NCI-H69 (cell line): ENCODE measurements at regions not wholly inside any gene's neighbourhood (a gene's known extent, or its start where the extent isn't known, plus 50 kb on each side); places are given as distances from the start of the nearest gene placed in this dataset.

Source experiments
- DNase-seq: peaks from one replicate; lab custom pipeline; 2025; lab: John Stamatoyannopoulos, UW

DNA sequence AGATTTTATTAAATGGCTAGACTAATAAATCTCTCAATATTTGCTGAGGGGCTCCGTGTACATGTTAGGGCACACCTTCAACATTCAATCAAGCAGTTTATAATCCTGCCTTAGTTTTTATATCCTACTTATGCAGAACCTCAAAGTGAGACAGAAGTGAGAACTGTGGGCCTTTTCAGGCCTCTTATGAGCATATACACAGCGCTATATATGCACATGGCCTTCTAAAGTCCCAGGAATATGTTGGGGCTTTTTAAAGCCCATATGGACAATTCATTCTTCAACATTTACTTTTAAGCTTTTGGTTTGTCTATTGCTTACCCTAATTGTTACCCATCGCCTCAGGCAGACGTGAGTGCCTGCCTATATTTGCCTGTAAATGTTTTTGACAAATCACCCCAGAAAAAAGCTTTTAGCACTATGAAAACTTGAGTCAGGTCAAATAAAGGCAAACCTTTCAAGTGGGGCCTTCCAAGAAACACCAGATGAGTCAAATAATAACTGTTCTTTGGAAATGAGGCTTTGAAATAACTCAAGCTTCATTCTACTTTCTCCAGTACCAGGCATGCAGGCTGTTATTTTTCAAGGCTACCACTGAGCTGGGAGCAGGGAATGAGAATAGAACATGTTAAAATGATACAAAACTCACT, 58.2 kb downstream of the ESM1 start:
- DNase-seq, result no peak

DNA sequence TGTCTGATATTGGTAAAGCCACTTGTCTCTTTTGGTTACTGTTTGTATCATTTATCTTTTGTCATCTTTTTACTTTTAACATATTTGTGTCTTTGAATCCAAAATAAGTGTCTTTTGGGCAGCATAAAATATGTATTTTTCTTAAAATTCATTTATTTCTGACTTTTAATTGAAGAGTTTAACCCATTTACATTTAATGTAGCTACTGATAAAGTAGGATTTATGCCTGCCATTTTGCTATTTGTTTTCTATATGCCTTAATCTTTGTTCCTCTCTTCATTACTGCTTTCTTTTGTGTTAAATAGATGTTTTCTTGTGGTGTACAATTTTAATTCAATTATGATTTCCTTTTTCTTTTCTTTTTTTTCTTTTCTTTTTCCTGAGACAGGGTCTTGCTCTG, 60.9 kb downstream of the ESM1 start:
- no peak for DNase-seq

DNA sequence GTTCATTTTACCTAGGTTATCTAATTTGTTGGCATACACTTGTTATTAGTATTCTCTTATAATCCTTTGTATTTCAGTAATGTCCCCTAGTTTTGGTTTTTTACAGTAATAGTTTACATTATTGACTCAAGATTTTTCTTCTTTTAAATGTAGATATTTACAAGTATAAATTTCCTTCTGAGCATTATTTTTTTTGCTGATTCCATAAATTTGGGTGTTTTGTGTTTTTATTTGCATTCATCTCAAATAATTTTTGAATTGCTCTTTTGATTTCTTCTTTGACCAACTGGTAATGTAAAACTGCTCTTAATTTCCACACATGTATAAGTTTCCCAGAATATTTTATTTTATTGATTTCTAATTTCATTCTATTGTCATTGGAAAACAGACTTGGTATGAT, 68.1 kb downstream of the ESM1 start:
- DNase-seq, result no peak

DNA sequence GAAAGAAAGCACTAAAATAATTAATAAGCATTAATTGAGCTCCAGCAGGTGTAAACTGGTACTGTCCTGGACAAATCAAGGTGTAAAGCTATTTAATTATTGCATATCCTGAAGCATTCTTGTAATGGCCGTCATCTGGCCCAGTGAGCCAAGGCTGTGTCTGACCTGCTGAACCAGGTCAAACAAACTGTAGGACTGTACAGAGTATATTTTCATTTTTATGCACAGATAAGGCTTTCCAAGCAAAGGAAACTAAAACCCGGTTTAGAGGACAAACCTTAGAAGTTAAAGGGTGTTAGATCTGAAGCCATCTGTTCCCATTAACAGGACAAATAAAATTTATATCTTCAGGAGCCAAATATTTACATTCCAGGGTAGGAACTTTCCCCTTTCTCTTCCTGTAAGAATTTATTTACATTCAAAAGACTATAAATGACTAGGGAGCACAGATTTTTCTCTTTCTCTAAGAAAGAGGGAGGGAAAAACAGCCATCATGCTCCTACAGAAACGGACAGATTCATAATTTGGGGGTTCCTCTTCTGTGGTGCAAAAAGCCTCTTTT, 69.8 kb downstream of the ESM1 start:
- no peak for DNase-seq

DNA sequence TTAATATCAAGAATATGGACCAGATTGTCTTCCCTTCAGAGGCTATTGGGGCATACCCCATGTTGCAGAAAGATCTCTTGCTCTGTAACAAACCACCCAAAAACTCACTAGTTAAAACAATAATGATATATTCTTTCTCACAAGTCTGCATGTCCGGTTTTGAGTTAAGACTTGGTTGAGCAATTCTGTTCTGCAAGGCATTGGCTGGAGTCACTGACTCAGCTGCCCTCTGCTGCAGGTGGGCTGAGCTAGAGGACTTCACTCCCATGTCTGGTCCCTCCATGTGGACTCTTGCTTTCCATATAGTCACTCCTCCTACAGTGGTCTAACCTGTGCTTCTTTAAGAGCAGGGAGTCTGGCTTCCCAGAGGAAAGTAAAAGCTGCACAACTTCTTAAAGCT, 73.4 kb downstream of the ESM1 start:
- no peak for DNase-seq

DNA sequence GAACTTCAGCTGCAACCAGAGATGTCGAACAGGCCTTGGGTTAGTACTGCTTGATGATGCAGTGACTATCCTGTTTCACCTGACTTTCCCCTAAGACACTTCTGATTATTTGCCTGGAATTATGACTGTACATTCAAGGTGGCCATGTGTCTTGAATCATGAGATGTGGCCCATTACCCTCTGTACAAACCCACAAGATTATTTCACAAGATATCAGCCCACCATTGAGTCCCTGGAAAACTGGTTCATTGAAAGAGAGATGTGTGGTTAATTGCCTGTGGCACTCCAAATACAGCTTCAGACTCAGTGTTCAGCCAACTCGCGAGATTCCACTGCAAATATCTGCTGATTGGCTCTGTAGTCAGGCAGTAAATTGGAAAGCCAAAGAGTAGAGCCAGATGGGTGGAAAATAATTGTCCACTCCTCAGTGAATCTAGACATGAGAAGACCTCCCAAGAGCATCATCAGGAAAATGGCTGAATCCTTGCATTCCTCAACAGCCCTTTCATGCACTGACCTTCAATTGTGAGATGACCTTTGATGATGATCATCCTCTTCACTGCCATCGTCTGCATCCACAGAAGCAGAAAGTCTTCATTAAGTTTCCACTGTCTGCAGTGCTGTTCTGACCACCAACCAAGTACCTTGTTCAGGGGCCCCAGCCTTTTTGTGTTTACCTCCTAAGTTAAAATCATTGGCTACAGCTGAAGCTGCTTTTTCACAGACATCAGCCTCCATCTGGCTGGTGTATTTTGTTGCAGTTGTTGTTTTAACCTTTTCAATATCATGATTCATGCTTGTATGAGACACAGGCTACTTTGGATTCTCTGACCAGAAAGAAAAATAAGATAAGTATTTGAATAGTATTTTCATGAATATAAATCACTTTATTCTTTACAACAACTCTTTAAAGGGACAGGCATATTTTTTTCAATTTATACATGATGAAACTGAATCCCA, 75.2 kb downstream of the ESM1 start:
- no peak for DNase-seq

DNA sequence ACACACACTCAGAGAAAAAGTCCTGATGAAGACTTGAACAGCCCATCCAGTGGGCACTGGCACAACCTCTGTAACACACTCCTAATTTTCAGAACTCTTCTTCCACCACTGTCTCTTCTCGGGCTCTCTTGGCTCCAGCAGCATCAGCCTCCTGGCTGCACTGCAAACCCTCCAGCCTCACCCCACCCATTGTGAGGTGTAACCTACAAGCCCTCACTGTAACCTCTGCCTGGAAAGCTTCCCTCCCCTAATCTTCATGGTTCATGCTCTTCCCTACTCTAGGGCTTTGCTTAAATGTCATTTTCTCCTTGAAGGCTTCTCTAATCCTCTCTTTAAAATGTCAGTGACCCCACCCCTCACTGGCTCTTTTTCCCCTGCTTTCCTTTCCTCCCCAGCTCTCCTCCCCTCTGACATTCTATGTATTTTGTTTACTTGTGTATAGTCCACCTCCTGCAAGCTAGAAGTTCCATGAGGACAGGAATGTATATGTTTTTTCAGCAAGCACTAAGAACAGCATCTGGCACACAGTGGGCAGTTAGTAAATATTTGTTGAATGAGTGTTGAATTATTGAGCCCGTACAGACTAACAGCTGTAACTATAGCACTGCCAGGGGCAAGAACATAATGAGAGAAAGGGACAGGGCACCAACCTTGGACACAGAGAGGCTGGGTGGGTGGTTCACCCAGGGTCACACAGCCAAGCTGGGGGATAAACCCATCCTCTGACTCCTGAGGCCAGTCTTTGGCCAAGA, 76.4 kb downstream of the ESM1 start:
- no peak for DNase-seq

DNA sequence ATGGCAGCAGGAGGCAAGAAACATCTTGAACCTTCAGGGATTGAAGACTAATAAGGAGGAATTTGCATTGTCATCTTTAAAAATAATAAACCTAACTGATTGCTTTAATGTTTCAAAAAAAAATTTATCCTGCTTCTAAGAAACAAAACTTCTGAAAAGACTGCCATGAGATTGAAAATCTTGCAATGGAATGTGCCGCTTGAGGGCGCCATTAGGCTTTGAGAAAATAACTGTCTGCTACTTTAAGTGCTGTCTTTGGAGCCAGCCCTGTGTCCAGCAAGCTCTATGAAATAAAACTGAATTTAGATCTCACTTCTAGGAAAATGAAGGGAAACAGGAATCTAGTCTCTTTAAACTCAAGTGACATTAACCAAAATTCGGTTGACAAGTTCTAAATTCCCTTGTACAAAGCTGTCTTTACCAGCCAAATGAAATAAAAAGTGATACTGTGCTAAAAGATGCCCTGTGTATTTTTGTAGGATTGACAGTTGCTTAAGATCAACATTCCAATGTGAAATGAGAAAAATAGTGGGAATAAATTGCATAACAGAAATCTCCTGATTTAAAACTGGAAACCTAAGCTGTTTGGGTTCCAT, 79.4 kb downstream of the ESM1 start:
- peak; percentile 60 for DNase-seq

DNA sequence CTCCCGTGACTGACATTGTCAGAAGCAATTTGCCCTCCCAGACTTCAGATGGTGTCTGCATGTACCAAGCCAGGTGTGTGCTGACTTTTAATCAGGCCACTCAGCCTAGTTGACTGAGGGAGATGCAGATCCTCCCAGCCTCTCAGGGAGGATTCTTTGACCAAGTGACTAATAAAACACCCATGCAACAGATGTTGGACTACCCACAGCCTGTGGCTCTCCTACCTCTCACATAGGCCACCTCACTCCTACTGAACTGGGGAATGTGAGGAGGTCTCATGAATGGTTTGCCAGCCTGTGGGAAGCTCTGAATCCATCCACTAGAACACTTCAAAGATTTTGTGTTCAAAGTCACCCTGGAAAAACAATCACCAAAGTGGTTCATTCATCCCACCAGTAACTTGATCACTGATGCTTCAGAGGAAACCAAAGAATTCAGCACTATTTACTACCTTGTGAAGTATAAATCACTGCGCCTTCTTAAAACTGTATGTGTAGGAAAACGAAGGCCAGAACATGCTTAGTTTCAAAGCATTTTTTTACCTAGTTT, 80.1 kb downstream of the ESM1 start:
- DNase-seq, result no peak

DNA sequence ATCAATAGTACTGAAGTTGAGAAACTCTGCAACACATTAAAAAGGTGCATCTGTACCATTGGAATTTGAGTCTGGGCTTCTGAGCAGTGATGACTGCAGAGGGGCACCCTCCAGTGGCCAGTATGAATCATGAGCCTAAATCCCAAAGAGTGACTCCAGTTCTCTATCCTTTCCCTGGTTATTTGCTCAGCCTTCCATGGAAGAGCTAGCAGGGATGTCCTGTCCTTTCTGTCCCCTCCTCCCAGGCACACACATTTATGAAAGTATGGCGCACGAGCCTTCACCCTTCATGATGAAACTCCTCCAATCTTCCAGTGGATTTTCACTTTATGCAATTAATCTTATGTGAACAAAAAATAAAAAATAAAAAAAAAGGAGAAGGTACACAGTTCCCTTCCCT, 81.0 kb downstream of the ESM1 start:
- peak; percentile 24 for DNase-seq

DNA sequence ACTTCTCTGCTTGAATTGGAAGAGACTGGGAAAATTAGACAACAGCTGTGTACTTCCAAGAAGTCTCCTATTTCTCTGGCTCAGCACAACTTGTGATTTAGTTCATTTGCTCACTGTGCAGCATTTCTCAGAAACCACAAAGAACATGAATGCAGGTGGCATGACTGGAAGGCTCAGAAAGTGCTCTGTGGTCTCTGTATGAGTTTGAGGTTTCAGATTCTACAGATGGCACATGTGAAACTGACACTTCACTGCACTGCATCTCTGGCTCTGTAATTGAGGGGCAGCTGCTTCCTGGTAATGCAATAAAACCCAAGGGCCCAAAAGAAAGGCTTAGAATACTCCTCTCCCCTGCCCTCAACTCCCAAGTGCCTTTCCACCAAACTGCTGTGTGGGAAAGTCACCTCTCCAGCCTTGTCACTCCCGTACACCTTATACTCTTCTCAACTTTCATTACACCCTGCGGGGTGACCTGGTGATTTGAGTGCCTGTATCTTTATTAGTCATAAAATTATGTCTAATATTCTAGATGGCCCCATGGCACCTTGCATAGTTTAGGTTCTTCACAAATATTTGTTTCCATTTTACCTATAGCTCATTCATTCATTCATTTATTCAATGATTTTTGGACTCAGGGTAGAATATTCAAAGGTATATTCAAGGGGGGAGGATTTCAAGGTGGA, 82.5 kb downstream of the ESM1 start:
- peak; percentile 18 for DNase-seq

DNA sequence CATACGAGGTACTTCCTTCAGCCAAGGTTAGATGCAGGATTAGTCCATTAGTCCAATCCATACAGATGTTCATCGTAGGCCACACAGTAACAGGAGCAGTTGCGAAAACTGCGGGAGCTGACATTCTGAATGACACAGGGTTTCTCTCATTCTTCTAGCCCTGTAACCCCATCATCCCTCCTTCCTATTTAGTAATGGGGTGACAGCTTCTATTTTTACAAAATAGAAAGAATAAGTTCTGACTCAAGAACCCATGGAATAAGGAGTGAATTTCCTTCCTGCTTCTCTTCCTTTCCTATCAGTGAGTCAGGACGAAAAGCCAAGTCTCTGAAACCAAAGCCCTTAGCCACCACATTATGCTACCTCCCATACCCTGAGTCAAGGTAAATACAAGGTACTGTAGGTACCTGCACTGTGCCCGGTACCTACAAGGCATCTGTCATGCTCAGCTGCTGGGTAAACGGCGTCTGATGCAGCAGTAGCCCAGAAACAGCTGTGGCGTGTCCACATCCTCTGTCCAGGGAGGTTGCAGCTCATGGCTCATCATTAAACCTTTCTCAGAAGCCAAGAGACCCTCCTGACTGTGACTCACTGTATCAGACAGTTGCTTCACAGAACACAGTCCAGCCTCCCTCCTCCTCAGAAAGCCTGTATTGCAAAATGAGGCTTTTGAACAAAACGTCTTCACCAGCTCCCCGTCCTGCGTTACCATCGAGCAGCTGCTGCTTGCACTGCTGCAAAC, 84.2 kb downstream of the ESM1 start:
- DNase-seq, result peak; percentile 6

DNA sequence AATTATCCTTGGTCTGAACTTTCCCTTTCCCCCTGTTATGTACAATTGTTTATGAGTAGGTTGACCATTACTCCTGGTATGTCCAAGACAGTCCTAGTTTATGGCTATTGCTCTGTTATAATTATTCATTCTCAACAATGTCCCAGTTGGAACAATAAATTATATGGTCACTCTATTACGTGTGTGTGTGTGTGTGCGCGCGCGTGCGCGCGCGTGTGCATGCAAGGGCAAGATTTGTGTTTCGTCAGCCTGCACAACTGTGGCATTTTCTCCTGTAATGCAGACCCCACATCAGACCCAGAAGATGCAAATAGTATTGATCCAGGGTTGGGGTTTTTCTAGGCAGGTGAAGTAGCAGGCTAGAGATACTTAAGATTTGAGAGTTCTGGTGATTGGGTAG, 88.4 kb downstream of the ESM1 start:
- DNase-seq, result no peak

DNA sequence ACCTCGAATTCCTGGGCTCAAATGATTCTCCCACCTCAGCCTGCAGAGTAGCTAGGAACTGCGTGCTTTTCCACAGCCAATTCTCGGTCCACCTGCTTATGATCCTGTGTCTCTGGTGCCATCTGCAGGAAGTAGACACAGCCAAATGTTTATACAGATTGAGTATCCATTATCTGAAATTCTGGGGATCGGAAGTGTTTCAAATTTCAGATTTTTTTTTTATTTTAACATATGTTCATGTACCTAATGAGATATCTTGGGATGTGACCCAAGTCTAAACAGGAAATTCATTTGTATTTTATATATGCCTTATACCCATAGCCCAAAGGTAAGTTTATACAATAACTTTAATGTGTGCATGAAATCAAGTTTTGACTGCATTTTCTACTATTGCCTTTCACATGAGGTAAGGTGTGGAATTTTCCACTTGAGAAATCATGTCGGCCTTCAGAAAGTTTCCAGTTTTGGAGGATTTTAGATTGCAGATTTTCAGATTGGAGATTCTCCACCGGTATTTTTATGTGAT, 89.5 kb downstream of the ESM1 start:
- peak; percentile 54 for DNase-seq

DNA sequence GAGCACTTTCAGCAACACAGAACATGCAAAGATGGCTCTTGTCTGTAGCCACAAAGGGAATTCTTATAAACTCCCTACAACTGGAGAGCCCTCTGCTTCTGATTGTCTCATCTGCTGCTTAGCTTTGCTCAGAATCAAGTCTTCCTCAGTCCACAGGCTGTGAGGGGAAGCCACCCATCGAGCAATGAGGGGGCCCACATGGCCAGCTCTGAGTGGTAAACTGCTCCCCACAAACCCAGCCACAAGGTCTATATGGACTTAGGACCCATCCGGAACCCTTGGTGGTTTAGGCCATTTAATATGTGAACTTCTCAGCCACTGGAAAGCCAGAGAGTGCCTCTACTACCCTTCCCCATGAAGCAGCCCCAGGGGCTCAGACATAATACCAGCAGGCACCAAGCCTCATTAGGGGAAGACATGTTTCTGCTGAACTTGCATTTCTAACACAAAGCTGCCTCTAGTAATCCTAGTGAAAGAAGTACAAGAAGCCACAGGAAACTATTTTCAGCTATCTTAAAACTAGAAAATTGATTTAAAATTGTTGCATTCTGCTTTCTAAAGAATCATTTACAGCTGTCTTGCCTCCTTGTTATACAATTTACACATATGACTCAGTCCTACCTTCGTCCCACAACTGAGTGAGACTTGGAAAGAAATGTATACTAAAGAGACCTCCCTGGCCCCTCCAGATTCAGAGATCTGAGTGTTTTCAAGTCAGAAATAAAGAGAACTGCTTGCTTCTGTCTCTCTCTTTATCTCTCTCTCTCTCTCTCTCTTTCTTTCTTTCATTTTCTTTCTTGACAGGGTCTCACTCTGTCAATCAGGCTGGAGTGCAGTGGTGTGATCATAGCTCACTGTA, 90.2 kb downstream of the ESM1 start:
- DNase-seq, result no peak

DNA sequence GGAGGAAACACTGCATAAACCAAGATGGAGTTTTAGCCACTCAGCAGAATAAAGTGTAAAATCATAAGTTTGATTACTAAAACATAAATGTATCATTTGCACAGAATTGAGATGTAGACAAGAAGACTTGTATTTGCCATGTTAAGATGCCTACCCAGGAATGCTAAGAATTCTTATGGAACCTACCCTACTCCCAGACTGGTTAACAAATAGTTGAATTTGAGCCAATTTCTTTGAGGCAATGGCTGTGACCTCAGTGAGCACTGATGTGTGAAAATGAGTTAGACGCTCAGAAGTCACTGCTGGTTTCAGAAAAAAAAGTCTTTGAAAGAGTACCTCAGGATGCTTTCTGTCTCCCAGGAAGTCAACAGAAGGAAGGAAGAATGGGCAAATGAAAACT, 95.6 kb downstream of the ESM1 start:
- no peak for DNase-seq

DNA sequence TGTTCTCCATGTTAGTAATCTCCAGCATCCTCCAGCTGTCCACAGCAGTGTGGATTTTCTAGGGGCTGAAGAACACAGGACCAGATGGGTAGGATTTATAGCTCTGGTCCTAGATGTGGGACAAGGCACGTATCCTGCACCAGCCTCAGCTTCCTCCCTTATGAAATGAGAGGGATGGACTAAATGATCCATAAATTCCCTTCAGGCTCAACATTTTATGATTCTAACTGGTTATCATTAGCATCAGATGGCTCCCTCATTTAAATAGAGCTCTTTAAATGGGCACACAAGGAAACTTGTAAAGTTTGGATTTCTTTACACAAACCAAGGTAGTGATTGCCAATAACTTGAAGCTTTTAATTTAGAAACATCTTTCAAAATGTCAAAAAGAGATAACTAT, 97.7 kb downstream of the ESM1 start:
- DNase-seq, result no peak

DNA sequence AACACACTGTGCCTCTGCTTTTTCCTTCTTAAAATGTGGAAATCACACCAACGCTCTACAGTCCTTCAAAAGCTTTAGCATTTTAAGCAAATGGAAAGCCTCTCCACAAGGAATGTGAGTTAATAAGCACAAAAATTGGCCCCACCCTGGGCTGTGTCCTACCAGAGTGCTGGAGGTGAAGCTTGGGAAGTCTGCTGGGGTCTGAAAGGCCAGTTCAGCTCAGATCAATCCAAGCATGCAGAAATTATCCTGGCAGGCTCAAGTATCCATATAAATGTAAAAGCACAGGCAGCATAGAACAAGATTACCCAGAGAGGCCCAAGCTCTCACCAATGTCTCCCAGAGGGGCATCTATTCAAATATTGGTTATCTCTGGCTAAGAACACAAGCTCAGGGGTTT, 98.5 kb downstream of the ESM1 start:
- no peak for DNase-seq

DNA sequence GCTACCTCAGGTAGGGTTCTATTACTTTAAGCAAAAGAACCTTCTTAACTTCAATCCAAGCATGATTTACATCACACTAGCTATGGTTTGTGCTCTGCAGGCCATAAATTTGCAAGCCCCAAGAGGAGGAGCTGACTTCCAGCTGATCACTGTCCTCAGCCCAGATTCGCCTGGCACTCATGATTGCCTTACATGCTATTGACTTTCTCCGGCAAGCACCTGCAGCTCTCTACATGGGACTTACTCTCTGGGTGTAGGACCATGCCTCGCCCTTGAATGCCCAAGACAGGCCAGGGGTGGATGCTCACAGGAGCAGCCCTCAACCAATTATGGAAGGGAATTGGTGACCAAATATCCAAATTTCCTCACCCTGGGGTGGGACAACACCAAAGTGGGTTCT, 99.8 kb downstream of the ESM1 start:
- DNase-seq, result no peak
